Calu3 (cell line): ENCODE measurements at regions not wholly inside any gene's neighbourhood (a gene's known extent, or its start where the extent isn't known, plus 50 kb on each side); places are given as distances from the start of the nearest gene placed in this dataset.

Experiments used
- BruUV-seq: library from RNA; stranded (reverse); fragments of 400-500 nt; replicated peaks from 2 replicates; lab custom pipeline; 2021; lab: Mats Ljungman, UMichigan
- CTCF ChIA-PET: fragments of 300-600 bp; sonication (Branson Sonifier 250); formaldehyde crosslinking; loops from one replicate; lab custom pipeline; 2022; ENCODE audit warnings: antibody characterized with exemption; lab: Charles Lee
- DNase-seq: peaks from one replicate; pipeline ENCODE4 v3.0.0; 2022
- H3K27ac Mint-ChIP-seq: one replicate; pipeline ENCODE4 v1.8.0; 2022; ENCODE audit warnings: mixed read lengths; ENCODE audit not compliant: unreplicated experiment
- H3K27me3 Mint-ChIP-seq: one replicate; pipeline ENCODE4 v1.8.0; 2022; ENCODE audit warnings: mixed read lengths; ENCODE audit not compliant: unreplicated experiment
- H3K36me3 Mint-ChIP-seq: one replicate; pipeline ENCODE4 v1.8.0; 2022; ENCODE audit warnings: mild to moderate bottlenecking, moderate library complexity, mixed read lengths; ENCODE audit not compliant: insufficient read depth, unreplicated experiment
- H3K4me1 Mint-ChIP-seq: one replicate; pipeline ENCODE4 v1.8.0; 2022; ENCODE audit warnings: mild to moderate bottlenecking, low read depth, mixed read lengths; ENCODE audit not compliant: unreplicated experiment
- H3K4me3 Mint-ChIP-seq: one replicate; pipeline ENCODE4 v1.8.0; 2022; ENCODE audit warnings: mild to moderate bottlenecking, low read depth, moderate library complexity, mixed read lengths; ENCODE audit not compliant: unreplicated experiment
- H3K9me3 Mint-ChIP-seq: one replicate; pipeline ENCODE4 v1.8.0; 2022; ENCODE audit warnings: low read depth, mixed read lengths; ENCODE audit not compliant: unreplicated experiment
- CTCF ChIP-seq: fragments of 200-600 bp; IDR thresholded peaks from one replicate; pipeline ENCODE4 v1.8.0; 2022; ENCODE audit warnings: antibody characterized with exemption; ENCODE audit not compliant: unreplicated experiment
- intact Hi-C: fragments of 100-400 bp; cut with micrococcal nuclease; formaldehyde crosslinking; loops from one replicate; pipeline ENCODE4 v1.10.0; 2022; ENCODE audit not compliant: unreplicated experiment

- Mint-ChIP-seq H3K27ac (no peak overlapping the region), H3K4me1 (no peaks in the 10 kb centered on the region), H3K9me3 (peaks cover 2% of the 10 kb centered on the region), H3K27me3 (no peaks in the 10 kb centered on the region), H3K4me3 (no peak overlapping the region), H3K36me3 (no peaks in the 10 kb centered on the region)
- CTCF ChIA-PET = no interaction called here
- intact Hi-C loops = no loop called here
- TF ChIP-seq CTCF = no peak
- DNase-seq = no peak
- no TSS peak for BruUV-seq
These were observed 1063.0 kb upstream of the GBE1 start for GRCh38 chr3:82824491-82824890.

- Mint-ChIP-seq H3K36me3 (no peaks in the 10 kb centered on the region), H3K27ac (no peak overlapping the region), H3K9me3 (no peaks in the 10 kb centered on the region), H3K4me3 (no peak overlapping the region), H3K4me1 (no peaks in the 10 kb centered on the region), H3K27me3 (no peaks in the 10 kb centered on the region)
- no TSS peak for BruUV-seq
- CTCF ChIA-PET = no interaction called here
- no peak for TF ChIP-seq CTCF
- no peak for DNase-seq
- intact Hi-C loops = no loop called here
These were observed 1054.6 kb upstream of the GBE1 start for GRCh38 chr3:82816086-82816485.

- BruUV-seq = no TSS peak
- no peaks in the 10 kb centered on the region for H3K4me1 Mint-ChIP-seq
- TF ChIP-seq CTCF = no peak
- CTCF ChIA-PET = no interaction called here
- intact Hi-C loops = no loop called here
- H3K9me3 Mint-ChIP-seq = no peaks in the 10 kb centered on the region
- no peaks in the 10 kb centered on the region for H3K36me3 Mint-ChIP-seq
- DNase-seq = no peak
- no peak overlapping the region for H3K4me3 Mint-ChIP-seq
- no peaks in the 10 kb centered on the region for H3K27me3 Mint-ChIP-seq
- no peak overlapping the region for H3K27ac Mint-ChIP-seq
These were observed 1054.1 kb upstream of the GBE1 start for GRCh38 chr3:82815417-82816058.

- no peak for TF ChIP-seq CTCF
- Mint-ChIP-seq H3K27me3 (no peaks in the 10 kb centered on the region), H3K4me1 (no peaks in the 10 kb centered on the region), H3K4me3 (no peak overlapping the region), H3K36me3 (no peaks in the 10 kb centered on the region), H3K9me3 (no peaks in the 10 kb centered on the region), H3K27ac (no peak overlapping the region)
- DNase-seq = no peak
- CTCF ChIA-PET = no interaction called here
- BruUV-seq = no TSS peak
- intact Hi-C loops = no loop called here
These were observed 1053.2 kb upstream of the GBE1 start for GRCh38 chr3:82814660-82815059.
